ENCODE measurements at regions not wholly inside any gene's neighbourhood (a gene's known extent, or its start where the extent isn't known, plus 50 kb on each side); places are given as distances from the start of the nearest gene placed in this dataset.

GRCh38 chr17:70771804-70772386 lies 602.6 kb downstream of the KCNJ2 start:
- no peak for DNase-seq
- H2AFZ ChIP-seq (ENCODE audit: insufficient read depth, low read depth, low read length, poor library complexity, severe bottlenecking), result no peak overlapping the region
- no peaks in the 10 kb centered on the region for H3K36me3 ChIP-seq (replicated peaks in 1 of 2; ENCODE audit: control extremely low read depth in 1 of 2, control insufficient read depth in 1 of 2, extremely low read depth in 1 of 2, insufficient read depth in 2 of 2, low read length in 1 of 2)
- Mint-ChIP-seq H3K9me3 (ENCODE audit: insufficient read depth) (no peaks in the 10 kb centered on the region), H3K27me3 (no peaks in the 10 kb centered on the region), H3K4me3 (no peak overlapping the region), H3K27ac (no peak overlapping the region), H3K4me1 (no peaks in the 10 kb centered on the region)
- POLR2A ChIA-PET, result no interaction called here
- CTCF ChIA-PET, result no interaction called here
- no peaks in the 10 kb centered on the region for H3K9me3 ChIP-seq (ENCODE audit: control extremely low read depth in 1 of 3, control insufficient read depth in 2 of 3, insufficient read depth in 1 of 3, low read length in 2 of 3)
- no peaks in the 10 kb centered on the region for H4K20me1 ChIP-seq (ENCODE audit: control insufficient read depth, insufficient read depth, low read length, poor library complexity, severe bottlenecking)
- 92% methylated on average over 12 of the region's 14 CpGs for WGBS (ENCODE audit: insufficient coverage)
- no peak overlapping the region for H3K4me3 ChIP-seq (ENCODE audit: control extremely low read depth in 1 of 5, extremely low read depth in 1 of 5, insufficient read depth in 1 of 5, low read depth in 2 of 5, low read length in 4 of 5)
- no peak overlapping the region for H3K27ac ChIP-seq (ENCODE audit: low read length in 2 of 2)
- ATAC-seq (ENCODE audit: low read depth), result no peak
- H3K4me1 ChIP-seq (ENCODE audit: control insufficient read depth in 2 of 2, insufficient read depth in 2 of 2, low read length in 2 of 2), result no peaks in the 10 kb centered on the region
- no peaks in the 10 kb centered on the region for H3K27me3 ChIP-seq (replicated peaks in 1 of 4; ENCODE audit: control extremely low read depth in 1 of 4, control insufficient read depth in 3 of 4, insufficient read depth in 4 of 4, low read length in 3 of 4)
- H3K79me2 ChIP-seq (ENCODE audit: control insufficient read depth, insufficient read depth, low read length), result no peaks in the 10 kb centered on the region
- TF ChIP-seq EZH2 (IDR thresholded peaks at IDR 0.05; ENCODE audit: borderline replicate concordance, insufficient read depth, low read depth, low read length, poor library complexity, severe bottlenecking), result no peak
- TF ChIP-seq CTCF (IDR thresholded peaks at IDR 0.05), result no peak
- no peak overlapping the region for H3K9ac ChIP-seq (ENCODE audit: low read length)
- no peak overlapping the region for H3K4me2 ChIP-seq (replicated peaks; ENCODE audit: low read depth, low read length, poor library complexity, severe bottlenecking)
- intact Hi-C loops (cut with micrococcal nuclease), result no loop called here

GRCh38 chr17:70772761-70773160 lies 603.4 kb downstream of the KCNJ2 start:
- Histone ChIP-seq H3K27me3 (replicated peaks in 1 of 4; ENCODE audit: control extremely low read depth in 1 of 4, control insufficient read depth in 3 of 4, insufficient read depth in 4 of 4, low read length in 3 of 4) (no peaks in the 10 kb centered on the region), H3K9me3 (ENCODE audit: control extremely low read depth in 1 of 3, control insufficient read depth in 2 of 3, insufficient read depth in 1 of 3, low read length in 2 of 3) (no peaks in the 10 kb centered on the region), H3K4me2 (replicated peaks; ENCODE audit: low read depth, low read length, poor library complexity, severe bottlenecking) (no peak overlapping the region), H3K9ac (ENCODE audit: low read length) (no peak overlapping the region), H3K4me3 (ENCODE audit: control extremely low read depth in 1 of 5, extremely low read depth in 1 of 5, insufficient read depth in 1 of 5, low read depth in 2 of 5, low read length in 4 of 5) (no peak overlapping the region), H4K20me1 (ENCODE audit: control insufficient read depth, insufficient read depth, low read length, poor library complexity, severe bottlenecking) (no peaks in the 10 kb centered on the region), H3K4me1 (ENCODE audit: control insufficient read depth in 2 of 2, insufficient read depth in 2 of 2, low read length in 2 of 2) (no peaks in the 10 kb centered on the region), H3K36me3 (replicated peaks in 1 of 2; ENCODE audit: control extremely low read depth in 1 of 2, control insufficient read depth in 1 of 2, extremely low read depth in 1 of 2, insufficient read depth in 2 of 2, low read length in 1 of 2) (no peaks in the 10 kb centered on the region), H2AFZ (ENCODE audit: insufficient read depth, low read depth, low read length, poor library complexity, severe bottlenecking) (no peak overlapping the region), H3K27ac (ENCODE audit: low read length in 2 of 2) (no peak overlapping the region), H3K79me2 (ENCODE audit: control insufficient read depth, insufficient read depth, low read length) (no peaks in the 10 kb centered on the region)
- Mint-ChIP-seq H3K4me3 (no peak overlapping the region), H3K4me1 (no peaks in the 10 kb centered on the region), H3K9me3 (ENCODE audit: insufficient read depth) (no peaks in the 10 kb centered on the region), H3K27me3 (no peaks in the 10 kb centered on the region), H3K27ac (no peak overlapping the region)
- intact Hi-C loops (cut with micrococcal nuclease), result no loop called here
- WGBS (ENCODE audit: insufficient coverage), result no CpG with 5 or more reads among the region's 7 CpGs
- DNase-seq, result no peak
- ChIA-PET CTCF (no interaction called here), POLR2A (no interaction called here)
- ATAC-seq (ENCODE audit: low read depth), result no peak
- TF ChIP-seq EZH2 (IDR thresholded peaks at IDR 0.05; ENCODE audit: borderline replicate concordance, insufficient read depth, low read depth, low read length, poor library complexity, severe bottlenecking) (no peak), CTCF (IDR thresholded peaks at IDR 0.05) (no peak)

Measured in B cell (primary cell).